Colonic mucosa (tissue), 4 donors: ENCODE measurements at regions not wholly inside any gene's neighbourhood (a gene's known extent, or its start where the extent isn't known, plus 50 kb on each side); places are given as distances from the start of the nearest gene placed in this dataset.

Experiments used
- DNase-seq: peaks from one replicate; pipeline ENCODE4 v3.0.0-alpha.2; 2020
- H3K27ac ChIP-seq: fragments of 200-600 bp; one replicate; pipeline ENCODE4 v1.8.0; 2021
- H3K27me3 ChIP-seq: fragments of 200-600 bp; one replicate; pipeline ENCODE4 v1.8.0; 2021
- H3K36me3 ChIP-seq: fragments of 200-600 bp; one replicate; pipeline ENCODE4 v1.8.0; 2021
- H3K4me1 ChIP-seq: fragments of 200-600 bp; one replicate; pipeline ENCODE4 v1.8.0; 2021; ENCODE audit warnings: mild to moderate bottlenecking
- H3K4me3 ChIP-seq: fragments of 200-600 bp; one replicate; pipeline ENCODE4 v1.8.0; 2021
- H3K9ac ChIP-seq, 2 donors: one replicate each; pipeline ENCODE4 v1.7.0; 2013; ENCODE audit warnings: control low read depth in 2 of 2, low read depth in 2 of 2, low read length in 2 of 2
- H3K9me3 ChIP-seq: fragments of 200-600 bp; one replicate; pipeline ENCODE4 v1.8.0; 2021
- CTCF ChIP-seq: fragments of 200-600 bp; IDR thresholded peaks from one replicate; pipeline ENCODE4 v1.8.0; 2022; ENCODE audit warnings: antibody characterized with exemption, mild to moderate bottlenecking
- intact Hi-C: fragments of 100-400 bp; cut with DNase I; formaldehyde crosslinking; loops from one replicate; pipeline ENCODE4 v1.14.1; 2022
- donor health status: healthy.
- donor health status: DM: no; HTN: no; CAD: no.
- donor health status: DM: no; HTN: no; CAD: no.

GRCh38 chr4:133389029-133389428 is 239.9 kb downstream of the PCDH10 start:
- Histone ChIP-seq H3K4me1 (no peaks in the 10 kb centered on the region), H3K4me3 (no peak overlapping the region), H3K27me3 (no peaks in the 10 kb centered on the region), H3K36me3 (no peaks in the 10 kb centered on the region), H3K9ac (no peak overlapping the region), H3K9me3 (no peaks in the 10 kb centered on the region), H3K27ac (no peak overlapping the region)
- TF ChIP-seq CTCF = no peak
- intact Hi-C loops = no loop called here
- no peak for DNase-seq

- Histone ChIP-seq H3K27me3 (no peaks in the 10 kb centered on the region), H3K36me3 (no peaks in the 10 kb centered on the region), H3K4me3 (no peak overlapping the region), H3K4me1 (no peaks in the 10 kb centered on the region), H3K9ac (no peak overlapping the region), H3K9me3 (no peaks in the 10 kb centered on the region), H3K27ac (no peak overlapping the region)
- TF ChIP-seq CTCF = no peak
- no peak for DNase-seq
- intact Hi-C loops = no loop called here
These were observed 236.3 kb downstream of the PCDH10 start for GRCh38 chr4:133385161-133385954.

- DNase-seq = no peak
- H3K27me3 ChIP-seq = no peaks in the 10 kb centered on the region
- no peak overlapping the region for H3K9ac ChIP-seq
- no peaks in the 10 kb centered on the region for H3K9me3 ChIP-seq
- H3K36me3 ChIP-seq = no peaks in the 10 kb centered on the region
- no peak for TF ChIP-seq CTCF
- no peak overlapping the region for H3K4me3 ChIP-seq
- intact Hi-C loops = no loop called here
- H3K4me1 ChIP-seq = no peaks in the 10 kb centered on the region
- H3K27ac ChIP-seq = no peak overlapping the region
These were observed 230.8 kb downstream of the PCDH10 start for GRCh38 chr4:133379681-133380438.

GRCh38 chr4:133377286-133377685 is 228.2 kb downstream of the PCDH10 start:
- DNase-seq = no peak
- intact Hi-C loops = no loop called here
- H3K27me3 ChIP-seq = no peaks in the 10 kb centered on the region
- H3K9ac ChIP-seq = no peak overlapping the region
- H3K36me3 ChIP-seq = no peaks in the 10 kb centered on the region
- no peak for TF ChIP-seq CTCF
- H3K27ac ChIP-seq = no peak overlapping the region
- H3K9me3 ChIP-seq = no peaks in the 10 kb centered on the region
- no peak overlapping the region for H3K4me3 ChIP-seq
- no peaks in the 10 kb centered on the region for H3K4me1 ChIP-seq

- intact Hi-C loops = no loop called here
These were observed 223.6 kb downstream of the PCDH10 start for GRCh38 chr4:133372699-133373098.

More at GRCh38 chr4:133372699-133373098, 223.6 kb downstream of the PCDH10 start:
- no peak overlapping the region for H3K27ac ChIP-seq
- H3K9me3 ChIP-seq = peaks cover 6% of the 10 kb centered on the region
- no peak overlapping the region for H3K4me3 ChIP-seq
- no peaks in the 10 kb centered on the region for H3K4me1 ChIP-seq
- no peak for TF ChIP-seq CTCF
- H3K9ac ChIP-seq = no peak overlapping the region
- no peak for DNase-seq
- H3K36me3 ChIP-seq = no peaks in the 10 kb centered on the region
- H3K27me3 ChIP-seq = no peaks in the 10 kb centered on the region
